A549 (cell line): ENCODE measurements at regions not wholly inside any gene's neighbourhood (a gene's known extent, or its start where the extent isn't known, plus 50 kb on each side); places are given as distances from the start of the nearest gene placed in this dataset.

Experiments used
- ATOH8 ChIP-seq: fragments of 250-450 bp; sonication (Bioruptor Pico); IDR thresholded peaks from 2 replicates; pipeline ENCODE4 v1.5.0; 2020; ENCODE audit warnings: low read depth, mild to moderate bottlenecking, moderate library complexity
- CEBPB ChIP-seq, 2 experiments: fragments of >200 bp in 1 of 2; sonication (Bioruptor Twin) in 1 of 2; formaldehyde crosslinking in 1 of 2; IDR thresholded peaks; 2 replicates each; pipeline ENCODE4 v1.6.1; 2012 to 2016
- HDAC2 ChIP-seq: fragments of 200-600 bp; sonication (generic); IDR thresholded peaks from 2 replicates; pipeline ENCODE4 v1.6.1; 2016
- HMGXB4 ChIP-seq: fragments of 250-450 bp; sonication (Bioruptor Pico); IDR thresholded peaks from 2 replicates; pipeline ENCODE4 v1.5.0; 2021; ENCODE audit warnings: mild to moderate bottlenecking, moderate library complexity, borderline replicate concordance
- HOXB5 ChIP-seq: fragments of 250-450 bp; sonication (Bioruptor Pico); IDR thresholded peaks from 2 replicates; pipeline ENCODE4 v1.5.0; 2020; ENCODE audit warnings: mild to moderate bottlenecking, moderate library complexity
- MAZ ChIP-seq: fragments of 150-350 bp; IDR thresholded peaks from 2 replicates; pipeline ENCODE4 v1.6.1; 2014; ENCODE audit warnings: antibody characterized with exemption, low read depth, low read length, borderline replicate concordance
- POLR2A ChIP-seq: IDR thresholded peaks from 2 replicates; pipeline ENCODE4 v1.6.1; 2012; ENCODE audit warnings: mild to moderate bottlenecking, low read length
- RCOR1 ChIP-seq: fragments of 150-350 bp; IDR thresholded peaks from 2 replicates; pipeline ENCODE4 v1.6.1; 2014; ENCODE audit warnings: antibody characterized with exemption, low read length, low read depth
- SREBF2 ChIP-seq: fragments of 450-650 bp; IDR thresholded peaks from 2 replicates; pipeline ENCODE4 v1.6.1; 2014; ENCODE audit warnings: mild to moderate bottlenecking, moderate library complexity
- ZFP36 ChIP-seq: fragments of 450-650 bp; IDR thresholded peaks from 2 replicates; pipeline ENCODE4 v1.6.1; 2014; ENCODE audit warnings: borderline replicate concordance; ENCODE audit not compliant: partially characterized antibody
- ZNF302 ChIP-seq: fragments of 250-450 bp; sonication (Bioruptor Pico); IDR thresholded peaks from 2 replicates; pipeline ENCODE4 v1.9.0; 2021; ENCODE audit warnings: inconsistent platforms, mild to moderate bottlenecking, moderate library complexity
- TF ChIP-seq, protein P1 (sequence below): fragments of >200 bp; sonication (Bioruptor Twin); formaldehyde crosslinking; IDR thresholded peaks from 3 replicates; pipeline ENCODE4 v1.5.1; 2016
- TF ChIP-seq, protein P2 (sequence below): IDR thresholded peaks from 2 replicates; pipeline ENCODE4 v1.6.1; 2012

- TF ChIP-seq, protein P1, sequence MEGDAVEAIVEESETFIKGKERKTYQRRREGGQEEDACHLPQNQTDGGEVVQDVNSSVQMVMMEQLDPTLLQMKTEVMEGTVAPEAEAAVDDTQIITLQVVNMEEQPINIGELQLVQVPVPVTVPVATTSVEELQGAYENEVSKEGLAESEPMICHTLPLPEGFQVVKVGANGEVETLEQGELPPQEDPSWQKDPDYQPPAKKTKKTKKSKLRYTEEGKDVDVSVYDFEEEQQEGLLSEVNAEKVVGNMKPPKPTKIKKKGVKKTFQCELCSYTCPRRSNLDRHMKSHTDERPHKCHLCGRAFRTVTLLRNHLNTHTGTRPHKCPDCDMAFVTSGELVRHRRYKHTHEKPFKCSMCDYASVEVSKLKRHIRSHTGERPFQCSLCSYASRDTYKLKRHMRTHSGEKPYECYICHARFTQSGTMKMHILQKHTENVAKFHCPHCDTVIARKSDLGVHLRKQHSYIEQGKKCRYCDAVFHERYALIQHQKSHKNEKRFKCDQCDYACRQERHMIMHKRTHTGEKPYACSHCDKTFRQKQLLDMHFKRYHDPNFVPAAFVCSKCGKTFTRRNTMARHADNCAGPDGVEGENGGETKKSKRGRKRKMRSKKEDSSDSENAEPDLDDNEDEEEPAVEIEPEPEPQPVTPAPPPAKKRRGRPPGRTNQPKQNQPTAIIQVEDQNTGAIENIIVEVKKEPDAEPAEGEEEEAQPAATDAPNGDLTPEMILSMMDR = no peak
- no peak for TF ChIP-seq RCOR1
- no peak for TF ChIP-seq HOXB5 (CRISPR knock-in tag)
- TF ChIP-seq HMGXB4 (CRISPR knock-in tag) = no peak
- TF ChIP-seq MAZ = no peak
- no peak for TF ChIP-seq SREBF2
- no peak for TF ChIP-seq POLR2A
- TF ChIP-seq ZFP36 = no peak
- TF ChIP-seq, protein P2, sequence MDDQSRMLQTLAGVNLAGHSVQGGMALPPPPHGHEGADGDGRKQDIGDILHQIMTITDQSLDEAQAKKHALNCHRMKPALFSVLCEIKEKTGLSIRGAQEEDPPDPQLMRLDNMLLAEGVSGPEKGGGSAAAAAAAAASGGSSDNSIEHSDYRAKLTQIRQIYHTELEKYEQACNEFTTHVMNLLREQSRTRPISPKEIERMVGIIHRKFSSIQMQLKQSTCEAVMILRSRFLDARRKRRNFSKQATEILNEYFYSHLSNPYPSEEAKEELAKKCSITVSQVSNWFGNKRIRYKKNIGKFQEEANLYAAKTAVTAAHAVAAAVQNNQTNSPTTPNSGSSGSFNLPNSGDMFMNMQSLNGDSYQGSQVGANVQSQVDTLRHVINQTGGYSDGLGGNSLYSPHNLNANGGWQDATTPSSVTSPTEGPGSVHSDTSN = no peak
- no peak for TF ChIP-seq ZNF302
- no peak for TF ChIP-seq CEBPB (IDR thresholded peaks at IDR 0.05)
- no peak for TF ChIP-seq HDAC2
- TF ChIP-seq ATOH8 (CRISPR knock-in tag) = no peak
Observed at GRCh38 chr18:38257661-38258060, 692.1 kb upstream of the CELF4 start.
